ENCODE measurements at regions not wholly inside any gene's neighbourhood (a gene's known extent, or its start where the extent isn't known, plus 50 kb on each side); places are given as distances from the start of the nearest gene placed in this dataset.
"Not testable (repeated sequence)": the region's sequence is repeated elsewhere in the genome, so short reads cannot be mapped to it uniquely, and the experiment has no call there.

DNA sequence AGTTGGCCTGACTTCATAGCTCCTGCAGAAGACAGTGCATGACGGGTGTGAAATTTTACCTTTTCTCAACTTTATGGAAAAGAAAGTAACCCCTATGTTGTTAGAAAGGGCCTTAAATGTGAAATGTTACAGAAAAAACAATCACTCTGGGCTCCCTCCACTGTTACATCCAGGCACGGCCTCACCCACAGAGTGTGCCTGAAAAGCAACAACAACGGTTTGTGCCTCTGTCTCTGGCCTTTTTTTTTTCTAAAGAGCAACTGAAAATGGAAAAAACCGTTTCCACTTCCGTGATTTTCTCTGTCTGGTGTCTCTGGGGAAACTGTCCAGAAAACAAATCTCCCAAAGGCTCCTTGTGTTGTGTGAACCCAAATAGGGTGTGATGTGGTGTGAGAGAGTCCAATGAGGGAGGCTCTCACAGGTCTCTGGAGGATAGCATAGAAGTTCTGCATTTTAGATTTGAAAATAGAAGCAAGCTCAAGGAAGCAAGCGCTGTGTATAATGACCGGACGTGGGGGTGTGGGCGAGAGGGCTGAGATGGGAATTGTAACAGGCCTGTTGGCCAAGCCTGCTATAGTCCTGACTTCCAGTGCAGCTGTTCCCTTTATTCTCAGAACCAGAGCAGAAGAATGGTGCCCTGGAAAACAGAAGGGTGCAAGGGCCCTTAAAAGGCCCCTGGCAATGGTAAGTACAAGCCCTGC, 221.8 kb upstream of the TUT7 start:
- H3K4me3 ChIP-seq (replicated peaks; ENCODE audit: low read depth, low read length), result no peak overlapping the region
- DNase-seq (ENCODE audit: extremely low read depth, low read depth), result no peak
- TF ChIP-seq, protein P1, sequence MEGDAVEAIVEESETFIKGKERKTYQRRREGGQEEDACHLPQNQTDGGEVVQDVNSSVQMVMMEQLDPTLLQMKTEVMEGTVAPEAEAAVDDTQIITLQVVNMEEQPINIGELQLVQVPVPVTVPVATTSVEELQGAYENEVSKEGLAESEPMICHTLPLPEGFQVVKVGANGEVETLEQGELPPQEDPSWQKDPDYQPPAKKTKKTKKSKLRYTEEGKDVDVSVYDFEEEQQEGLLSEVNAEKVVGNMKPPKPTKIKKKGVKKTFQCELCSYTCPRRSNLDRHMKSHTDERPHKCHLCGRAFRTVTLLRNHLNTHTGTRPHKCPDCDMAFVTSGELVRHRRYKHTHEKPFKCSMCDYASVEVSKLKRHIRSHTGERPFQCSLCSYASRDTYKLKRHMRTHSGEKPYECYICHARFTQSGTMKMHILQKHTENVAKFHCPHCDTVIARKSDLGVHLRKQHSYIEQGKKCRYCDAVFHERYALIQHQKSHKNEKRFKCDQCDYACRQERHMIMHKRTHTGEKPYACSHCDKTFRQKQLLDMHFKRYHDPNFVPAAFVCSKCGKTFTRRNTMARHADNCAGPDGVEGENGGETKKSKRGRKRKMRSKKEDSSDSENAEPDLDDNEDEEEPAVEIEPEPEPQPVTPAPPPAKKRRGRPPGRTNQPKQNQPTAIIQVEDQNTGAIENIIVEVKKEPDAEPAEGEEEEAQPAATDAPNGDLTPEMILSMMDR (IDR thresholded peaks at IDR 0.05; ENCODE audit: low read depth, low read length, missing control alignments), result no peak

GRCh38 chr9:86575137-86575536, 220.9 kb upstream of the TUT7 start:
- H3K4me3 ChIP-seq (replicated peaks; ENCODE audit: low read depth, low read length), result no peak overlapping the region
- no peak for DNase-seq (ENCODE audit: extremely low read depth, low read depth)
- TF ChIP-seq, protein P1 (IDR thresholded peaks at IDR 0.05; ENCODE audit: low read depth, low read length, missing control alignments), result no peak

GRCh38 chr9:86573886-86574285, 219.7 kb upstream of the TUT7 start:
- TF ChIP-seq, protein P1 (IDR thresholded peaks at IDR 0.05; ENCODE audit: low read depth, low read length, missing control alignments), result no peak

GRCh38 chr9:86572904-86573303, 218.7 kb upstream of the TUT7 start:
- no peak for DNase-seq (ENCODE audit: extremely low read depth, low read depth)
- no peak overlapping the region for H3K4me3 ChIP-seq (replicated peaks; ENCODE audit: low read depth, low read length)
- TF ChIP-seq, protein P1 (IDR thresholded peaks at IDR 0.05; ENCODE audit: low read depth, low read length, missing control alignments), result no peak

More at GRCh38 chr9:86573886-86574285, 219.7 kb upstream of the TUT7 start:
- no peak for DNase-seq (ENCODE audit: extremely low read depth, low read depth)
- H3K4me3 ChIP-seq (replicated peaks; ENCODE audit: low read depth, low read length), result no peak overlapping the region

GRCh38 chr9:86565603-86566002, 211.4 kb upstream of the TUT7 start:
- H3K4me3 ChIP-seq (replicated peaks; ENCODE audit: low read depth, low read length); DNase-seq (ENCODE audit: extremely low read depth, low read depth): not testable (repeated sequence)

- no peak overlapping the region for H3K4me3 ChIP-seq (replicated peaks; ENCODE audit: low read depth, low read length)
- TF ChIP-seq, protein P1 (IDR thresholded peaks at IDR 0.05; ENCODE audit: low read depth, low read length, missing control alignments), result no peak
These were observed 209.7 kb upstream of the TUT7 start for GRCh38 chr9:86563936-86564335.

GRCh38 chr9:86563350-86563749, 209.1 kb upstream of the TUT7 start:
- no peak for DNase-seq (ENCODE audit: extremely low read depth, low read depth)
- H3K4me3 ChIP-seq (replicated peaks; ENCODE audit: low read depth, low read length), result no peak overlapping the region
- TF ChIP-seq, protein P1 (IDR thresholded peaks at IDR 0.05; ENCODE audit: low read depth, low read length, missing control alignments), result no peak

More at GRCh38 chr9:86563936-86564335, 209.7 kb upstream of the TUT7 start:
- DNase-seq (ENCODE audit: extremely low read depth, low read depth), result no peak
